ENCODE measurements at regions not wholly inside any gene's neighbourhood (a gene's known extent, or its start where the extent isn't known, plus 50 kb on each side); places are given as distances from the start of the nearest gene placed in this dataset.
"Not testable (repeated sequence)": the region's sequence is repeated elsewhere in the genome, so short reads cannot be mapped to it uniquely, and the experiment has no call there.

- H3K4me3 ChIP-seq (ENCODE audit: insufficient read depth, low read length, poor library complexity, severe bottlenecking): no peak overlapping the region
- TF ChIP-seq EZH2phosphoT487 (conservative IDR thresholded peaks at IDR 0.05; ENCODE audit: low read length) (no peak), CTCF (IDR thresholded peaks at IDR 0.05; ENCODE audit: insufficient read depth, low read length, poor library complexity, severe bottlenecking) (no peak)
- H3K9ac ChIP-seq (ENCODE audit: low read length): no peak overlapping the region
- no peak overlapping the region for H2AFZ ChIP-seq (ENCODE audit: low read depth, low read length, severe bottlenecking)
- no peak overlapping the region for H3K4me2 ChIP-seq (ENCODE audit: low read depth, low read length, poor library complexity, severe bottlenecking)
- H3F3A ChIP-seq (ENCODE audit: insufficient read depth): no peaks in the 10 kb centered on the region
- H3K36me3 ChIP-seq (ENCODE audit: low read length): no peaks in the 10 kb centered on the region
- H3K27me3 ChIP-seq (ENCODE audit: low read length): no peaks in the 10 kb centered on the region
- H3K79me2 ChIP-seq (ENCODE audit: insufficient read depth, low read length): no peaks in the 10 kb centered on the region
- peaks cover 14% of the 10 kb centered on the region; the same call in 1 of the 2 replicates for H3K9me3 ChIP-seq (ENCODE audit: insufficient read depth, low read length)
- no peak overlapping the region for H3K27ac ChIP-seq (ENCODE audit: low read depth, low read length)
- no peaks in the 10 kb centered on the region for H3K9me2 ChIP-seq (replicated peaks; ENCODE audit: insufficient read depth, low read length)
- no peaks in the 10 kb centered on the region for H4K20me1 ChIP-seq (ENCODE audit: low read depth, low read length)
These were observed 84.6 kb upstream of the ZNF322 start for GRCh38 chr6:26743941-26744699.

GRCh38 chr6:26744837-26745282 is 85.3 kb upstream of the ZNF322 start:
- not testable (repeated sequence) for H3K36me3 ChIP-seq (ENCODE audit: low read length); H2AFZ ChIP-seq (ENCODE audit: low read depth, low read length, severe bottlenecking); H4K20me1 ChIP-seq (ENCODE audit: low read depth, low read length); H3K9me3 ChIP-seq (ENCODE audit: insufficient read depth, low read length); H3K79me2 ChIP-seq (ENCODE audit: insufficient read depth, low read length); H3K4me3 ChIP-seq (ENCODE audit: insufficient read depth, low read length, poor library complexity, severe bottlenecking); H3K27ac ChIP-seq (ENCODE audit: low read depth, low read length); H3F3A ChIP-seq (ENCODE audit: insufficient read depth); H3K9ac ChIP-seq (ENCODE audit: low read length); H3K4me2 ChIP-seq (ENCODE audit: low read depth, low read length, poor library complexity, severe bottlenecking); H3K9me2 ChIP-seq (replicated peaks; ENCODE audit: insufficient read depth, low read length); H3K27me3 ChIP-seq (ENCODE audit: low read length)

GRCh38 chr6:26745964-26746363 is 86.4 kb upstream of the ZNF322 start:
- H3F3A ChIP-seq (ENCODE audit: insufficient read depth); H3K9me3 ChIP-seq (ENCODE audit: insufficient read depth, low read length); H3K36me3 ChIP-seq (ENCODE audit: low read length); H3K4me2 ChIP-seq (ENCODE audit: low read depth, low read length, poor library complexity, severe bottlenecking); H3K27ac ChIP-seq (ENCODE audit: low read depth, low read length); H3K27me3 ChIP-seq (ENCODE audit: low read length); H2AFZ ChIP-seq (ENCODE audit: low read depth, low read length, severe bottlenecking); H3K9ac ChIP-seq (ENCODE audit: low read length); H3K9me2 ChIP-seq (replicated peaks; ENCODE audit: insufficient read depth, low read length); H3K4me3 ChIP-seq (ENCODE audit: insufficient read depth, low read length, poor library complexity, severe bottlenecking); H4K20me1 ChIP-seq (ENCODE audit: low read depth, low read length); H3K79me2 ChIP-seq (ENCODE audit: insufficient read depth, low read length): not testable (repeated sequence)

- not testable (repeated sequence) for H3K9me2 ChIP-seq (replicated peaks; ENCODE audit: insufficient read depth, low read length); H3K27ac ChIP-seq (ENCODE audit: low read depth, low read length); H3K27me3 ChIP-seq (ENCODE audit: low read length); H4K20me1 ChIP-seq (ENCODE audit: low read depth, low read length); H3K79me2 ChIP-seq (ENCODE audit: insufficient read depth, low read length); H3K36me3 ChIP-seq (ENCODE audit: low read length); H3K9ac ChIP-seq (ENCODE audit: low read length); H3F3A ChIP-seq (ENCODE audit: insufficient read depth); H3K4me3 ChIP-seq (ENCODE audit: insufficient read depth, low read length, poor library complexity, severe bottlenecking); H2AFZ ChIP-seq (ENCODE audit: low read depth, low read length, severe bottlenecking); H3K4me2 ChIP-seq (ENCODE audit: low read depth, low read length, poor library complexity, severe bottlenecking); H3K9me3 ChIP-seq (ENCODE audit: insufficient read depth, low read length)
These were observed 89.7 kb upstream of the ZNF322 start for GRCh38 chr6:26749126-26749758.

- not testable (repeated sequence) for H3K36me3 ChIP-seq (ENCODE audit: low read length); H3K9ac ChIP-seq (ENCODE audit: low read length); H3K27ac ChIP-seq (ENCODE audit: low read depth, low read length); H4K20me1 ChIP-seq (ENCODE audit: low read depth, low read length); H3K9me3 ChIP-seq (ENCODE audit: insufficient read depth, low read length); H2AFZ ChIP-seq (ENCODE audit: low read depth, low read length, severe bottlenecking); H3K4me2 ChIP-seq (ENCODE audit: low read depth, low read length, poor library complexity, severe bottlenecking); H3K9me2 ChIP-seq (replicated peaks; ENCODE audit: insufficient read depth, low read length); H3K79me2 ChIP-seq (ENCODE audit: insufficient read depth, low read length); H3K27me3 ChIP-seq (ENCODE audit: low read length); H3K4me3 ChIP-seq (ENCODE audit: insufficient read depth, low read length, poor library complexity, severe bottlenecking); H3F3A ChIP-seq (ENCODE audit: insufficient read depth)
These were observed 90.2 kb upstream of the ZNF322 start for GRCh38 chr6:26749759-26750126.
